GM19438 (cell line): ENCODE measurements at regions not wholly inside any gene's neighbourhood (a gene's known extent, or its start where the extent isn't known, plus 50 kb on each side); places are given as distances from the start of the nearest gene placed in this dataset.
A peak's percentile ranks its signal among the peaks of the same experiment; 100 is the strongest.
"Not testable (repeated sequence)": the region's sequence is repeated elsewhere in the genome, so short reads cannot be mapped to it uniquely, and the experiment has no call there.

Source experiments
- ATAC-seq: cut with Tn5 transposase; IDR thresholded peaks from one replicate; pipeline ENCODE4 v1.9.1; 2021; ENCODE audit warnings: low read depth; ENCODE audit not compliant: unreplicated experiment

- ATAC-seq, result no peak
Measured at GRCh38 chr4:108473163-108473720, 147.1 kb upstream of the RPL34 start.

- peak; percentile 81 for ATAC-seq
Measured at GRCh38 chr4:108466936-108467902, 153.2 kb upstream of the RPL34 start.

GRCh38 chr4:108465886-108466500 is 154.4 kb upstream of the RPL34 start:
- ATAC-seq, result no peak

DNA sequence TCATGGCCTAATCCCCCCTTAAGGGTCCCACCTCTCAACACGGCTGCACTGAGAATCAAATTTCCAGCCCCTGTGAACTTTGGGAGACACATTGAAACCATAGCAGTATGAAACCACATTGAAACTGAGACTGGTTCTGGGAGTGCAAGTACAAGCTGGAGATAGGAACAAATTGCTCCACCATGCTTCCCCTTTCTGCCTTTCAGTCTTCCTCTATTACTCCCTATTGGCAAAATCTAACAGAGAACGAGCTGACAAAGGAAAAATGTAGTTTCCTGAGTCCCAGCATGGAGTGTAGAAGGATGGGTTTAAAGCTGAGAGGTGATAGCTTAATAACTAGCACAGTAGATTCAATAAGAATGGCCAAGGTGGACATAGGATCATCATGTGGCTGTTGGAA is 161.7 kb upstream of the RPL34 start:
- ATAC-seq, result no peak

DNA sequence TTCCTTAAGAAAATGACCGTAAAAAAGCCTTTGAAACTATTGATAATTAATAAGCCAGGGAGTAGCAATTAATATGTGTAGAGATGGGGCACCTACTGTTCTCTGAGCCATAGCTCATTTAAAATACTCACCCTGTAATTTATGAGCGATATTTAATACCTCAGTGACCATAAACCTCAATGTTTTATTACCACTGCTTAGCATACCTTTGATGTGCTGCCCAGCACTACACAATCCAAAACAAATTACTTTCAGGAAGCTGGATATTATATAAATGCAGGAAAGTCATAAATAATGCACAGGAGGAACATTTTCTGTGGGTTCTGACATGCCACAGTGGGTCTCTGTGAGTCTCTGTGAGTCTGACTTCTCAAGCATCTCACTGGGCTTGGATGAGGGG is 166.1 kb upstream of the RPL34 start:
- no peak for ATAC-seq

- ATAC-seq, result no peak
Measured at GRCh38 chr4:108453366-108453765, 167.0 kb upstream of the RPL34 start.

DNA sequence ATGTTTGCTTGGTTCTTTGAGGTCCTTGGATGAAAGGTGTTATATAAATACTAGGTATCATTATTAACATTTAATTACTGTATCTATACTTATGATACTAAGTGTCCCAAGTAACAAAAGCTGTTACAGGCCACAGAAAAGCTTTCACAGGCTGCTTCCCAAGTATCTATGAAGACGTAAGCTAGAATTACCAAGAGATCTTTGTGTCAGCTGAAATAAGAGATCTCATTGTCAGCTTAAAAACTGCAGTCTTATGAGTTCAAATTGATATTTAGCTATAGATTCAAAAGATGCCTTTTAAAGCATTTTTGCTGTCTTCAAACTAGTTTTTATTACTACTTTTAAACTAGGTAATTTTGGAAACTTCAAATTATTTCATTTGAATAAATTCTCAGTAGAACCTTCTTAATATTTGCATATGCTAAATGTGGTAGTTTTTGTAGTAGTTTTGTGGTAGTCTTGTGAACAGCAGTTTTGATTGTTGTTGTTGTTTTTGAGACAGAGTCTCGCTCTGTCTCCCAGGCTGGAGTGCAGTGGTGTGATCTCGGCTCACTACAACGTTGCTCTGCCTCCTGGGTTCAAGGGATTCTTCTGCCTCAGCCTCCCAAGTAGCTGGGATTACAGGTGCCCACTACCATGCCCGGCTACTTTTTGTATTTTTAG is 170.0 kb upstream of the RPL34 start:
- no peak for ATAC-seq

DNA sequence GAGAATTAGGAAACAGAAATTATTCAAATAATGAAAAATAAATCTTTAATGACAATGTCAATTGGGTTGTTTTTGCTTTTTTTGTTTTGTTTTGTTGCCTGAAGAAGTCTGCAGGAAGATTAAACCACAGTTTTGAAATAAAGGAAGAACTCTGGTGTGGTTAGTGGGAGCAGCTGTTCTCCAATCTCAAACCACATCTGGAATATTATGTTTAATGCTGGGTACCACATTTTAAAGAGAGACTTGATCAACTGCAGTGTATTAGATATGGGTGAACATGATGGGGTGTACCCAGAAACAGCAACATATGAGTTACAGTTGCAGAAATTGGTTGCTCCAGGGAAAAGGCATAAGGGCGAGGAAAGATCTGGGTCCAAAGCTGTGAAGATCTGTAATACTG is 171.2 kb upstream of the RPL34 start:
- no peak for ATAC-seq

- ATAC-seq, result no peak
Measured at GRCh38 chr4:108446556-108446955, 173.8 kb upstream of the RPL34 start.

- ATAC-seq, result no peak
Measured at GRCh38 chr4:108445716-108446115, 174.7 kb upstream of the RPL34 start.

- ATAC-seq, result no peak
Measured at GRCh38 chr4:108443585-108443984, 176.8 kb upstream of the RPL34 start.

GRCh38 chr4:108433832-108434231 is 186.5 kb upstream of the RPL34 start:
- no peak for ATAC-seq

GRCh38 chr4:108433394-108433793 is 187.0 kb upstream of the RPL34 start:
- not testable (repeated sequence) for ATAC-seq

DNA sequence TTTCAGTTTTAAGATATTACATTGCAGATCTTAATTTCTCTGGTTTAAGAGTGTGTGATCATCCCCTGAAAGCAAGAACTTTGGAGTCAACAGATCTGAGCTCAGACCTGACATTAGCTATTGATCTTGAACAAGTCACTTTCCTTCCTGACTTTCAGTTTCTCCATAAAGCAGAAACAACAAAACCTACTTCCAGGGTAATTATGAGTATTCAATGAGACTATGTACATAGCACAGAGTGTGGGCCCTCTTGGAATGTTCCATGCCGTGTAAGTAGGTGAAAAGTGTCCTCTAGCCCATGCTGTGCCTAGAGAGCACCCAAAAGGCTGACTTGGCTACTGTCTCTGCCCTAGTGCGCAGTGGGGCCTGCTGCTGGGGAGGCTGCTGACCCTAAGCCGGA is 188.0 kb upstream of the RPL34 start:
- ATAC-seq, result no peak

DNA sequence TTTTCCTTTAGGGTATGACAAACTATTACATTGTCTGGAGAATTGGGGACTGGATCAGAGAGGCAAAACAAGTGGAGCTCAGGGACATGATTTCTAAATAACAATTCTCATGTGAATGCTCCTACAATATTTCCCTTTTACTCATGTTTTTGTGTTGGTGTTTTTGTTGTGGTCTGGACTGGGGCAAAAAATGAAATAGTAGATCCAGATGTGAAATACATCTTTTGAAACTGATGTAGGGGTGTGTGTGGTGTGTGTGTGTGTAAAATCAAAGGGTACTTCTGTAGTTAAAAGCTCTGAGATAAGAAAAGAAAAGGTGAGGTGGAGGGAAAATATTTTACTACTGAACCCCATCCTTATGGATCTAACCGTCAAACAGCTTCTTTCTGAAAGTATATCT is 188.4 kb upstream of the RPL34 start:
- ATAC-seq, result no peak

- no peak for ATAC-seq
Measured at GRCh38 chr4:108430921-108431320, 189.5 kb upstream of the RPL34 start.

- ATAC-seq, result no peak
Measured at GRCh38 chr4:108429662-108430061, 190.7 kb upstream of the RPL34 start.

- ATAC-seq, result no peak
Measured at GRCh38 chr4:108428923-108429322, 191.5 kb upstream of the RPL34 start.

GRCh38 chr4:108427946-108428485 is 192.4 kb upstream of the RPL34 start:
- ATAC-seq, result no peak

DNA sequence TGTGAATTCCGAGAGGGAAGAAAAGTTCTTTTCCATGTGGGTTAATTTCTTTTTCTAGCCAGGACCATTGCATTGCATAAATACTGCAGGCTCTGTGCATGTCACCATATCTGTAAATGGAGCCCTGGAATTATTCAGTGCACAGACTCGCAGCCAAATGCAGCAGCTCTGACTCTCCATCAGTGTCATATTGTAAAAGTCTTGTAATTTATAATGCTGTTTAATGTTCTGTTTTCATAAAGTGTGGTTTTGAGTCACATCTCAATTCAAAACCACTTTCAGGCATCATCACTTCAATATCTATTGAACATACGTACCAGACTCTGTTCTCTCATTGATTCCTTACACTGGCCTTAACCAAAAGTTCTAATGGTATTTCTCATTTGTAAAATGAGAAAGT is 193.9 kb upstream of the RPL34 start:
- no peak for ATAC-seq

DNA sequence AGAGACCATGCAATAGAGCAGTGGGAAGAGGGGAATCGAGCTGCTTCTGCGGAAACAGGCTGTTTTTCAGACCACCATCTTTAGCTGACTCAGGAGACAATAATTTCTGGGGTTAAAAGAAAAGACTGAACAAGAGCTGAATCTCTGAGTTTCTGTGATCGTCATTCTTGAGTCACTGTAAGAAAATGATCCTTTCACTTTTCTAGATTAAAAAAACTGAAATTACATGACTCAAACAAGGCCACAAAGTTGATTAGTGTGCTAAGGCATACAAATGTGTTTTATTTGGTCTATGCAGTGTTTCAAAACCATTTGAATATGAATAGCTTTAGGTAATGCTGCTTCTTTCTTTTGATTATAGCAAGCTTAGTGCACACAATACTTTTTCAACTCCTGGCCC is 194.4 kb upstream of the RPL34 start:
- ATAC-seq, result no peak
